HL-60 (cell line): ENCODE measurements at regions not wholly inside any gene's neighbourhood (a gene's known extent, or its start where the extent isn't known, plus 50 kb on each side); places are given as distances from the start of the nearest gene placed in this dataset.

Experiments used
- DNase-seq, 2 experiments: peaks; one replicate each; pipeline ENCODE4 v3.0.0-alpha.2; 2010 to 2020; ENCODE audit warnings: low read depth in 1 of 2, low spot score in 1 of 2
- H3K27ac ChIP-seq: fragments of 250-450 bp; sonication (Bioruptor Pico); replicated peaks from 2 replicates; pipeline ENCODE4 v1.5.1; 2020; ENCODE audit warnings: mild to moderate bottlenecking, moderate library complexity
- H3K27me3 ChIP-seq: fragments of 250-450 bp; sonication (Bioruptor Pico); 2 replicates; pipeline ENCODE4 v1.5.1; 2021; ENCODE audit warnings: mild to moderate bottlenecking, moderate library complexity; ENCODE audit not compliant: insufficient read depth, poor library complexity, severe bottlenecking
- H3K4me3 ChIP-seq: replicated peaks from 2 replicates; pipeline ENCODE4 v1.5.1; 2011; ENCODE audit warnings: mild to moderate bottlenecking, control low read depth, low read length; ENCODE audit not compliant: insufficient read depth
- GABPA ChIP-seq: IDR thresholded peaks from 2 replicates; pipeline ENCODE4 v1.6.1; 2012; ENCODE audit warnings: low read depth
- POLR2AphosphoS5 ChIP-seq: IDR thresholded peaks from 2 replicates; pipeline ENCODE4 v1.6.1; 2012; ENCODE audit warnings: low read depth
- REST ChIP-seq: IDR thresholded peaks from 2 replicates; pipeline ENCODE4 v1.6.1; 2012; ENCODE audit warnings: low read depth; ENCODE audit not compliant: insufficient replicate concordance
- SPI1 ChIP-seq: IDR thresholded peaks from 2 replicates; pipeline ENCODE4 v1.6.1; 2012; ENCODE audit warnings: low read depth, mild to moderate bottlenecking, borderline replicate concordance
- TF ChIP-seq, protein P1 (sequence below): IDR thresholded peaks from one replicate; pipeline ENCODE4 v1.5.1; 2011; ENCODE audit warnings: low read length, control low read depth, inconsistent platforms; ENCODE audit not compliant: insufficient read depth

GRCh38 chr9:10855847-10856246 lies 243.0 kb upstream of the PTPRD start:
- Histone ChIP-seq H3K27ac (no peak overlapping the region), H3K27me3 (no peaks in the 10 kb centered on the region), H3K4me3 (no peak overlapping the region)
- DNase-seq: no peak
- TF ChIP-seq GABPA (no peak), SPI1 (no peak), REST (no peak), POLR2AphosphoS5 (no peak)
- TF ChIP-seq, protein P1, sequence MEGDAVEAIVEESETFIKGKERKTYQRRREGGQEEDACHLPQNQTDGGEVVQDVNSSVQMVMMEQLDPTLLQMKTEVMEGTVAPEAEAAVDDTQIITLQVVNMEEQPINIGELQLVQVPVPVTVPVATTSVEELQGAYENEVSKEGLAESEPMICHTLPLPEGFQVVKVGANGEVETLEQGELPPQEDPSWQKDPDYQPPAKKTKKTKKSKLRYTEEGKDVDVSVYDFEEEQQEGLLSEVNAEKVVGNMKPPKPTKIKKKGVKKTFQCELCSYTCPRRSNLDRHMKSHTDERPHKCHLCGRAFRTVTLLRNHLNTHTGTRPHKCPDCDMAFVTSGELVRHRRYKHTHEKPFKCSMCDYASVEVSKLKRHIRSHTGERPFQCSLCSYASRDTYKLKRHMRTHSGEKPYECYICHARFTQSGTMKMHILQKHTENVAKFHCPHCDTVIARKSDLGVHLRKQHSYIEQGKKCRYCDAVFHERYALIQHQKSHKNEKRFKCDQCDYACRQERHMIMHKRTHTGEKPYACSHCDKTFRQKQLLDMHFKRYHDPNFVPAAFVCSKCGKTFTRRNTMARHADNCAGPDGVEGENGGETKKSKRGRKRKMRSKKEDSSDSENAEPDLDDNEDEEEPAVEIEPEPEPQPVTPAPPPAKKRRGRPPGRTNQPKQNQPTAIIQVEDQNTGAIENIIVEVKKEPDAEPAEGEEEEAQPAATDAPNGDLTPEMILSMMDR: no peak

- no peak for DNase-seq
- Histone ChIP-seq H3K4me3 (no peak overlapping the region), H3K27me3 (no peaks in the 10 kb centered on the region), H3K27ac (no peak overlapping the region)
- TF ChIP-seq, protein P1: no peak
- TF ChIP-seq GABPA (no peak), SPI1 (no peak), POLR2AphosphoS5 (no peak), REST (no peak)
Measured at GRCh38 chr9:10858817-10859216, 246.0 kb upstream of the PTPRD start.

DNA sequence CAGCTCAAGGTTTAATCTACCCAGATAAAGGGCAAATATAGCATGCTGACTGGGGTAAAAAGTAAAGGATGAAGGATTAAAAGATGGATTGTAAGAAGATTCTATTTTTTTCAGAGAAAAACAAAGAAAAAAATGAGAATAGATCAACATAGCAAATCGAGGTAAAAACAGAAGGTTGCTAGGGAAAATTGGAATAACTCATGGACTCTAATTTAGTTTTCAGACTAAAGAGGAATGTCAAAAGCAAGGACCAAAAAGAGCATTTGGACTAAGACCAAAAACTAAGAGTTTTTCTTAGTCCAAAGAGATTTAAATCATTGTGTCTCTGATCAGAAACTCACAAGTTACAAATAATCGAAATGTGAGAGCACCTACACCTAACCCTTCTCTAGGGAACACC lies 250.7 kb upstream of the PTPRD start:
- no peak for TF ChIP-seq GABPA
- TF ChIP-seq REST: no peak
- no peak for TF ChIP-seq POLR2AphosphoS5
- TF ChIP-seq, protein P1: no peak
- TF ChIP-seq SPI1: no peak
- H3K4me3 ChIP-seq: no peak overlapping the region
- H3K27me3 ChIP-seq: no peaks in the 10 kb centered on the region
- DNase-seq: no peak
- H3K27ac ChIP-seq: no peak overlapping the region
